ENCODE measurements at regions not wholly inside any gene's neighbourhood (a gene's known extent, or its start where the extent isn't known, plus 50 kb on each side); places are given as distances from the start of the nearest gene placed in this dataset.

GRCh38 chr6:65938000-65938399, 231.0 kb upstream of the EYS start:
- no peaks in the 10 kb centered on the region for H3K27me3 ChIP-seq (ENCODE audit: control insufficient read depth, insufficient read depth, low read length)
- no peak overlapping the region for H3K27ac ChIP-seq (ENCODE audit: low read length)
- H3K4me1 ChIP-seq (ENCODE audit: control insufficient read depth, low read depth, low read length) = no peaks in the 10 kb centered on the region
- H3K4me3 ChIP-seq (ENCODE audit: low read length) = no peak overlapping the region
- H3K9me3 ChIP-seq (ENCODE audit: control insufficient read depth, low read depth, low read length) = peaks cover 4% of the 10 kb centered on the region
- no peaks in the 10 kb centered on the region for H3K36me3 ChIP-seq (ENCODE audit: control insufficient read depth, low read depth, low read length)
- no peak overlapping the region for H3K9ac ChIP-seq (ENCODE audit: low read length)

- H3K27me3 ChIP-seq (ENCODE audit: control insufficient read depth, insufficient read depth, low read length) = no peaks in the 10 kb centered on the region
- no peaks in the 10 kb centered on the region for H3K4me1 ChIP-seq (ENCODE audit: control insufficient read depth, low read depth, low read length)
- H3K9ac ChIP-seq (ENCODE audit: low read length) = no peak overlapping the region
- no peaks in the 10 kb centered on the region for H3K36me3 ChIP-seq (ENCODE audit: control insufficient read depth, low read depth, low read length)
- H3K27ac ChIP-seq (ENCODE audit: low read length) = no peak overlapping the region
- H3K4me3 ChIP-seq (ENCODE audit: low read length) = no peak overlapping the region
- H3K9me3 ChIP-seq (ENCODE audit: control insufficient read depth, low read depth, low read length) = no peaks in the 10 kb centered on the region
These were observed 228.4 kb upstream of the EYS start for GRCh38 chr6:65935412-65935811.

DNA sequence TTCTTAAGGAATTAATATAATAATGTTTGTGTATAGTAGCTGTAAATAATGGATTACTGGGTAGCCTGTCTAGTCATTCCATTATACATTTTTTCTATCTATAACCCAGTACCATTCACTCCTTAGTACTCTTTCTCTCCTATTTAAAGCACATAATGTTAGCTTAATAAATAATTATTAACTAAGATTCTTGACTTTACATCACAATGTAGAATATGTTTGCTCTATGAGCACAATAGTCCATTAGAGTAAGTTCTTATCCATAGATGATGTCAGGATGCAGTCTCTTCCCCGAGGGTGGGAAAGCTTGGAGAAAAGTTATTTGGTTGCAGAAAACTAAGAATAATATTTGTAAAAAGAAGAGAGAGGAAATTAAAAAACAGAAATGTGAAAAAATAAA, 226.4 kb upstream of the EYS start:
- Histone ChIP-seq H3K27ac (ENCODE audit: low read length) (no peak overlapping the region), H3K9me3 (ENCODE audit: control insufficient read depth, low read depth, low read length) (no peaks in the 10 kb centered on the region), H3K36me3 (ENCODE audit: control insufficient read depth, low read depth, low read length) (no peaks in the 10 kb centered on the region), H3K27me3 (ENCODE audit: control insufficient read depth, insufficient read depth, low read length) (no peaks in the 10 kb centered on the region), H3K4me1 (ENCODE audit: control insufficient read depth, low read depth, low read length) (no peaks in the 10 kb centered on the region), H3K4me3 (ENCODE audit: low read length) (no peak overlapping the region), H3K9ac (ENCODE audit: low read length) (no peak overlapping the region)

GRCh38 chr6:65927141-65927540, 220.1 kb upstream of the EYS start:
- no peaks in the 10 kb centered on the region for H3K36me3 ChIP-seq (ENCODE audit: control insufficient read depth, low read depth, low read length)
- H3K9me3 ChIP-seq (ENCODE audit: control insufficient read depth, low read depth, low read length) = no peaks in the 10 kb centered on the region
- no peaks in the 10 kb centered on the region for H3K27me3 ChIP-seq (ENCODE audit: control insufficient read depth, insufficient read depth, low read length)
- H3K4me1 ChIP-seq (ENCODE audit: control insufficient read depth, low read depth, low read length) = no peaks in the 10 kb centered on the region
- H3K27ac ChIP-seq (ENCODE audit: low read length) = no peak overlapping the region
- no peak overlapping the region for H3K9ac ChIP-seq (ENCODE audit: low read length)
- H3K4me3 ChIP-seq (ENCODE audit: low read length) = no peak overlapping the region

- H3K9me3 ChIP-seq (ENCODE audit: control insufficient read depth, low read depth, low read length) = no peaks in the 10 kb centered on the region
- H3K9ac ChIP-seq (ENCODE audit: low read length) = no peak overlapping the region
- H3K4me3 ChIP-seq (ENCODE audit: low read length) = no peak overlapping the region
- H3K36me3 ChIP-seq (ENCODE audit: control insufficient read depth, low read depth, low read length) = no peaks in the 10 kb centered on the region
- no peak overlapping the region for H3K27ac ChIP-seq (ENCODE audit: low read length)
- no peaks in the 10 kb centered on the region for H3K27me3 ChIP-seq (ENCODE audit: control insufficient read depth, insufficient read depth, low read length)
- no peaks in the 10 kb centered on the region for H3K4me1 ChIP-seq (ENCODE audit: control insufficient read depth, low read depth, low read length)
These were observed 217.4 kb upstream of the EYS start for GRCh38 chr6:65924411-65924810.

DNA sequence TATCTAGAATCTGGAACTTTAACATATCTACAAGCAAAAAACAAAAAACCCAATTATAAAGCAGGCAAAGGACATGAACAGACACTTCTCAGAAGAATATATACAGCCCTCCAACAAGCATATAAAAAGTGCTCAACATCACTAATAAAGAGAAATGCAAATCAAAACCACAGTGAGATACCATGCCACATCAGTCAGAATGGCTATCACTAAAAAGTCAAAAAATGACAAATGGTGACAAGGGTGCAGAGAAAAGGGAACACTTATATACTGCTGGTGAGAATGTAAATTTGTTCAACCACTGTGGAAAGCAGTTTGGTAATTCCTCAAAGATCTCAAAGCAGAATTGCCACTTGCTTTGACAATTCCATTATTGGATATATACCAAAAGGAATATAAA, 215.0 kb upstream of the EYS start:
- Histone ChIP-seq H3K4me1 (ENCODE audit: control insufficient read depth, low read depth, low read length) (no peaks in the 10 kb centered on the region), H3K4me3 (ENCODE audit: low read length) (no peak overlapping the region), H3K9me3 (ENCODE audit: control insufficient read depth, low read depth, low read length) (no peaks in the 10 kb centered on the region), H3K27me3 (ENCODE audit: control insufficient read depth, insufficient read depth, low read length) (no peaks in the 10 kb centered on the region), H3K9ac (ENCODE audit: low read length) (no peak overlapping the region), H3K36me3 (ENCODE audit: control insufficient read depth, low read depth, low read length) (no peaks in the 10 kb centered on the region), H3K27ac (ENCODE audit: low read length) (no peak overlapping the region)

DNA sequence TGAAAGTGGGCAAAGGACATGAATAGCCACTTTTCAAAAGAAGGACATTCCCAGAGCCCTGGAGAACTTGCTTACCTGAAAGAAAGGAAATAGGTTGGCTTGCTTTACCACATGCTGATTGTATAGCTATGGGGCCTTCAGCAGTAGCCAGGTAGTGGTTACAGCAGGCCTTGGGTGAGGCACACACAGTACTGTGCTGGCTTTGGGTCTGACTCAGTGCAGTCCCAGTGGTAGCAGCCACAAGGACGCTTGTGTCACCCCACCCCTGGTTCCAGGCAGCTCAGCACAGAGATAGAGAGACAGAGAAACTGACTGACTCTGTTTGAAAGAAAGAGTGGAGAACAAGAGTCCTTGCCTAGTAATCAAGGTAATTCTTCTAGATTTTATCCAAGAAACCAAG, 201.0 kb upstream of the EYS start:
- no peaks in the 10 kb centered on the region for H3K27me3 ChIP-seq (ENCODE audit: control insufficient read depth, insufficient read depth, low read length)
- no peak overlapping the region for H3K27ac ChIP-seq (ENCODE audit: low read length)
- H3K36me3 ChIP-seq (ENCODE audit: control insufficient read depth, low read depth, low read length) = no peaks in the 10 kb centered on the region
- no peak overlapping the region for H3K4me3 ChIP-seq (ENCODE audit: low read length)
- H3K9me3 ChIP-seq (ENCODE audit: control insufficient read depth, low read depth, low read length) = no peaks in the 10 kb centered on the region
- no peak overlapping the region for H3K9ac ChIP-seq (ENCODE audit: low read length)
- H3K4me1 ChIP-seq (ENCODE audit: control insufficient read depth, low read depth, low read length) = no peaks in the 10 kb centered on the region

GRCh38 chr6:65903992-65904391, 197.0 kb upstream of the EYS start:
- H3K9me3 ChIP-seq (ENCODE audit: control insufficient read depth, low read depth, low read length) = no peaks in the 10 kb centered on the region
- no peak overlapping the region for H3K9ac ChIP-seq (ENCODE audit: low read length)
- no peaks in the 10 kb centered on the region for H3K4me1 ChIP-seq (ENCODE audit: control insufficient read depth, low read depth, low read length)
- H3K4me3 ChIP-seq (ENCODE audit: low read length) = no peak overlapping the region
- H3K27me3 ChIP-seq (ENCODE audit: control insufficient read depth, insufficient read depth, low read length) = no peaks in the 10 kb centered on the region
- H3K27ac ChIP-seq (ENCODE audit: low read length) = no peak overlapping the region
- H3K36me3 ChIP-seq (ENCODE audit: control insufficient read depth, low read depth, low read length) = no peaks in the 10 kb centered on the region

GRCh38 chr6:65900928-65901327, 193.9 kb upstream of the EYS start:
- Histone ChIP-seq H3K36me3 (ENCODE audit: control insufficient read depth, low read depth, low read length) (no peaks in the 10 kb centered on the region), H3K9me3 (ENCODE audit: control insufficient read depth, low read depth, low read length) (no peaks in the 10 kb centered on the region), H3K27me3 (ENCODE audit: control insufficient read depth, insufficient read depth, low read length) (no peaks in the 10 kb centered on the region), H3K4me3 (ENCODE audit: low read length) (no peak overlapping the region), H3K9ac (ENCODE audit: low read length) (no peak overlapping the region), H3K27ac (ENCODE audit: low read length) (no peak overlapping the region), H3K4me1 (ENCODE audit: control insufficient read depth, low read depth, low read length) (no peaks in the 10 kb centered on the region)

- no peaks in the 10 kb centered on the region for H3K9me3 ChIP-seq (ENCODE audit: control insufficient read depth, low read depth, low read length)
- no peaks in the 10 kb centered on the region for H3K4me1 ChIP-seq (ENCODE audit: control insufficient read depth, low read depth, low read length)
- no peaks in the 10 kb centered on the region for H3K36me3 ChIP-seq (ENCODE audit: control insufficient read depth, low read depth, low read length)
- no peak overlapping the region for H3K4me3 ChIP-seq (ENCODE audit: low read length)
- no peak overlapping the region for H3K9ac ChIP-seq (ENCODE audit: low read length)
- H3K27ac ChIP-seq (ENCODE audit: low read length) = no peak overlapping the region
- no peaks in the 10 kb centered on the region for H3K27me3 ChIP-seq (ENCODE audit: control insufficient read depth, insufficient read depth, low read length)
These were observed 189.1 kb upstream of the EYS start for GRCh38 chr6:65896140-65896539.

DNA sequence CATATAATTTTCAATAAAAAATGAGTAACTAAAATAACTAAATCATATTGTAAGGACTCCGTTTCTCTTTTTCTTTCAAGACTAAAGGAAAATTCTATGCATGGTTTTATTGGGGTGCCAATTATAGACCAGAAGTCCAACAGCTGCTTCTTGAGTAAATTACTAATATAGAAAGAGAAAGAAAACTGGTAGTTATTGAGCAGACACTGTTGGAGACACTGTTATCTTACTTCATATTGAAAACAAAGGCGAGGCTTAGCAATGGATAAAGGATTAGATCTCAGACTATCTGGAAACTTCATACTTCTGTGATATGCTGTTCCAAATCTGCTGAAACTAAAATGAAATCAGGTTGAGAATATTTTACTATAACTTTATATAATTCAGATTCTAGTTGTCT, 169.6 kb upstream of the EYS start:
- Histone ChIP-seq H3K36me3 (ENCODE audit: control insufficient read depth, low read depth, low read length) (no peaks in the 10 kb centered on the region), H3K4me1 (ENCODE audit: control insufficient read depth, low read depth, low read length) (peaks cover 11% of the 10 kb centered on the region), H3K27ac (ENCODE audit: low read length) (no peak overlapping the region), H3K9me3 (ENCODE audit: control insufficient read depth, low read depth, low read length) (no peaks in the 10 kb centered on the region), H3K27me3 (ENCODE audit: control insufficient read depth, insufficient read depth, low read length) (no peaks in the 10 kb centered on the region), H3K9ac (ENCODE audit: low read length) (no peak overlapping the region), H3K4me3 (ENCODE audit: low read length) (no peak overlapping the region)

- Histone ChIP-seq H3K27me3 (ENCODE audit: control insufficient read depth, insufficient read depth, low read length) (no peaks in the 10 kb centered on the region), H3K4me1 (ENCODE audit: control insufficient read depth, low read depth, low read length) (no peaks in the 10 kb centered on the region), H3K27ac (ENCODE audit: low read length) (no peak overlapping the region), H3K9me3 (ENCODE audit: control insufficient read depth, low read depth, low read length) (no peaks in the 10 kb centered on the region), H3K4me3 (ENCODE audit: low read length) (no peak overlapping the region), H3K9ac (ENCODE audit: low read length) (no peak overlapping the region), H3K36me3 (ENCODE audit: control insufficient read depth, low read depth, low read length) (no peaks in the 10 kb centered on the region)
These were observed 145.4 kb upstream of the EYS start for GRCh38 chr6:65852369-65852852.

Data from iPS-18a (cell line).